GM18505 (cell line): ENCODE measurements at regions not wholly inside any gene's neighbourhood (a gene's known extent, or its start where the extent isn't known, plus 50 kb on each side); places are given as distances from the start of the nearest gene placed in this dataset.

Experiments used
- ATAC-seq: cut with Tn5 transposase; IDR thresholded peaks from one replicate; pipeline ENCODE4 v1.9.1; 2021; ENCODE audit not compliant: unreplicated experiment
- POLR2A ChIP-seq: IDR thresholded peaks from 4 replicates; pipeline ENCODE4 v1.6.1; 2011; ENCODE audit warnings: borderline replicate concordance; ENCODE audit not compliant: insufficient read depth, insufficient read length; ENCODE audit errors: extremely low read depth

- ATAC-seq, result no peak
- no peak for TF ChIP-seq POLR2A
Observed at GRCh38 chr22:22032906-22033802, 50.6 kb upstream of the TOP3B start.

GRCh38 chr22:22032099-22032905 is 49.7 kb upstream of the TOP3B start:
- no peak for ATAC-seq
- peak; percentile 15 for TF ChIP-seq POLR2A
